ENCODE measurements at regions not wholly inside any gene's neighbourhood (a gene's known extent, or its start where the extent isn't known, plus 50 kb on each side); places are given as distances from the start of the nearest gene placed in this dataset.

GRCh38 chr11:101336155-101336554 lies 206.5 kb upstream of the PGR start:
- Histone ChIP-seq H3K4me3 (ENCODE audit: control insufficient read depth in 2 of 3, extremely low read depth in 1 of 3, insufficient read depth in 2 of 3, low read depth in 1 of 3, low read length in 3 of 3) (no peak overlapping the region), H3K4me1 (ENCODE audit: control insufficient read depth, extremely low read depth, insufficient read depth, low read length) (no peaks in the 10 kb centered on the region), H3K36me3 (ENCODE audit: control insufficient read depth in 2 of 2, extremely low read depth in 1 of 2, insufficient read depth in 2 of 2, low read length in 2 of 2) (no peaks in the 10 kb centered on the region), H2AFZ (ENCODE audit: control insufficient read depth, low read length) (no peak overlapping the region), H3K9me3 (ENCODE audit: control insufficient read depth, low read depth, low read length) (no peaks in the 10 kb centered on the region), H3K27me3 (ENCODE audit: control insufficient read depth, extremely low read depth, insufficient read depth, low read length) (no peaks in the 10 kb centered on the region), H3K79me2 (ENCODE audit: control insufficient read depth, insufficient read depth, low read length) (no peaks in the 10 kb centered on the region), H4K20me1 (ENCODE audit: control insufficient read depth, extremely low read depth, insufficient read depth, low read length) (no peaks in the 10 kb centered on the region), H3K9me1 (ENCODE audit: control insufficient read depth, extremely low read depth, insufficient read depth, low read length) (no peaks in the 10 kb centered on the region), H3K4me2 (ENCODE audit: control insufficient read depth, extremely low read depth, insufficient read depth, low read depth, low read length) (no peak overlapping the region), H3K9ac (ENCODE audit: control insufficient read depth, extremely low read depth, insufficient read depth, low read length) (no peak overlapping the region), H3K27ac (ENCODE audit: control insufficient read depth, insufficient read depth, low read length) (no peak overlapping the region)
- dilution Hi-C loops (cut with MboI; ENCODE audit: extremely low pct_ligation_motif_present, low sequenced_read_pairs): no loop called here
- no peak for DNase-seq (ENCODE audit: low read depth, low spot score)
- FAIRE-seq: no peak
- TF ChIP-seq EZH2 (IDR thresholded peaks at IDR 0.05; ENCODE audit: low read length) (no peak), CTCF (optimal IDR thresholded peaks at IDR 0.05 in 1 of 3, IDR thresholded peaks at IDR 0.05 in 1 of 3, conservative IDR thresholded peaks at IDR 0.05 in 1 of 3; ENCODE audit: extremely low read depth in 1 of 3, insufficient read depth in 2 of 3, low read length in 3 of 3) (no peak)

- Histone ChIP-seq H3K79me2 (ENCODE audit: control insufficient read depth, insufficient read depth, low read length) (no peaks in the 10 kb centered on the region), H3K9me1 (ENCODE audit: control insufficient read depth, extremely low read depth, insufficient read depth, low read length) (no peaks in the 10 kb centered on the region), H3K27ac (ENCODE audit: control insufficient read depth, insufficient read depth, low read length) (no peak overlapping the region), H3K36me3 (ENCODE audit: control insufficient read depth in 2 of 2, extremely low read depth in 1 of 2, insufficient read depth in 2 of 2, low read length in 2 of 2) (no peaks in the 10 kb centered on the region), H3K27me3 (ENCODE audit: control insufficient read depth, extremely low read depth, insufficient read depth, low read length) (no peaks in the 10 kb centered on the region), H3K4me2 (ENCODE audit: control insufficient read depth, extremely low read depth, insufficient read depth, low read depth, low read length) (no peak overlapping the region), H2AFZ (ENCODE audit: control insufficient read depth, low read length) (no peak overlapping the region), H3K4me3 (ENCODE audit: control insufficient read depth in 2 of 3, extremely low read depth in 1 of 3, insufficient read depth in 2 of 3, low read depth in 1 of 3, low read length in 3 of 3) (no peak overlapping the region), H3K9me3 (ENCODE audit: control insufficient read depth, low read depth, low read length) (no peaks in the 10 kb centered on the region), H4K20me1 (ENCODE audit: control insufficient read depth, extremely low read depth, insufficient read depth, low read length) (no peaks in the 10 kb centered on the region), H3K9ac (ENCODE audit: control insufficient read depth, extremely low read depth, insufficient read depth, low read length) (no peak overlapping the region), H3K4me1 (ENCODE audit: control insufficient read depth, extremely low read depth, insufficient read depth, low read length) (no peaks in the 10 kb centered on the region)
- FAIRE-seq: no peak
- dilution Hi-C loops (cut with MboI; ENCODE audit: extremely low pct_ligation_motif_present, low sequenced_read_pairs): no loop called here
- TF ChIP-seq EZH2 (IDR thresholded peaks at IDR 0.05; ENCODE audit: low read length): no peak
- no peak for TF ChIP-seq CTCF (optimal IDR thresholded peaks at IDR 0.05 in 1 of 3, IDR thresholded peaks at IDR 0.05 in 1 of 3, conservative IDR thresholded peaks at IDR 0.05 in 1 of 3; ENCODE audit: extremely low read depth in 1 of 3, insufficient read depth in 2 of 3, low read length in 3 of 3)
- DNase-seq (ENCODE audit: low read depth, low spot score): no peak
These were observed 205.0 kb upstream of the PGR start for GRCh38 chr11:101334581-101334980.
